Neural progenitor cell (in vitro differentiated cells): ENCODE measurements at regions not wholly inside any gene's neighbourhood (a gene's known extent, or its start where the extent isn't known, plus 50 kb on each side); places are given as distances from the start of the nearest gene placed in this dataset.

Experiments used
- CTCF ChIP-seq: fragments of 200-600 bp; sonication (generic); IDR thresholded peaks from 2 replicates; pipeline ENCODE4 v1.5.1; 2017; ENCODE audit warnings: antibody characterized with exemption, mild to moderate bottlenecking
- EZH2 ChIP-seq: fragments of 200-600 bp; sonication (generic); IDR thresholded peaks from 2 replicates; pipeline ENCODE4 v1.6.1; 2017; ENCODE audit warnings: antibody characterized with exemption, mild to moderate bottlenecking, moderate library complexity

- TF ChIP-seq CTCF, result no peak
- TF ChIP-seq EZH2, result no peak
These were observed 260.6 kb downstream of the TFAP2A start for GRCh38 chr6:10154251-10154650.
